Glutamatergic neuron (in vitro differentiated cells): ENCODE measurements at regions not wholly inside any gene's neighbourhood (a gene's known extent, or its start where the extent isn't known, plus 50 kb on each side); places are given as distances from the start of the nearest gene placed in this dataset.

ENCODE experiments used
- DNase-seq: peaks from one replicate; pipeline ENCODE4 v3.0.0; 2022
- H3K27ac Mint-ChIP-seq: one replicate; pipeline ENCODE4 v1.8.0; 2020; ENCODE audit warnings: mild to moderate bottlenecking, mixed read lengths, inconsistent platforms; ENCODE audit not compliant: unreplicated experiment
- H3K27me3 Mint-ChIP-seq: one replicate; pipeline ENCODE4 v1.8.0; 2020; ENCODE audit warnings: mild to moderate bottlenecking, moderate library complexity, mixed read lengths, inconsistent platforms; ENCODE audit not compliant: unreplicated experiment
- H3K36me3 Mint-ChIP-seq: one replicate; pipeline ENCODE4 v1.8.0; 2020; ENCODE audit warnings: mild to moderate bottlenecking, mixed read lengths, inconsistent platforms; ENCODE audit not compliant: unreplicated experiment
- H3K4me1 Mint-ChIP-seq: one replicate; pipeline ENCODE4 v1.8.0; 2020; ENCODE audit warnings: mild to moderate bottlenecking, low read depth, mixed read lengths, inconsistent platforms; ENCODE audit not compliant: unreplicated experiment
- H3K4me3 Mint-ChIP-seq: one replicate; pipeline ENCODE4 v1.8.0; 2020; ENCODE audit warnings: mild to moderate bottlenecking, mixed read lengths, inconsistent platforms; ENCODE audit not compliant: unreplicated experiment
- H3K9me3 Mint-ChIP-seq: one replicate; pipeline ENCODE4 v1.8.0; 2020; ENCODE audit warnings: mild to moderate bottlenecking, moderate library complexity, mixed read lengths, inconsistent platforms; ENCODE audit not compliant: unreplicated experiment
- CTCF ChIP-seq: fragments of 200-600 bp; sonication (generic); IDR thresholded peaks from one replicate; pipeline ENCODE4 v1.5.0; 2021; ENCODE audit not compliant: partially characterized antibody, unreplicated experiment

DNA sequence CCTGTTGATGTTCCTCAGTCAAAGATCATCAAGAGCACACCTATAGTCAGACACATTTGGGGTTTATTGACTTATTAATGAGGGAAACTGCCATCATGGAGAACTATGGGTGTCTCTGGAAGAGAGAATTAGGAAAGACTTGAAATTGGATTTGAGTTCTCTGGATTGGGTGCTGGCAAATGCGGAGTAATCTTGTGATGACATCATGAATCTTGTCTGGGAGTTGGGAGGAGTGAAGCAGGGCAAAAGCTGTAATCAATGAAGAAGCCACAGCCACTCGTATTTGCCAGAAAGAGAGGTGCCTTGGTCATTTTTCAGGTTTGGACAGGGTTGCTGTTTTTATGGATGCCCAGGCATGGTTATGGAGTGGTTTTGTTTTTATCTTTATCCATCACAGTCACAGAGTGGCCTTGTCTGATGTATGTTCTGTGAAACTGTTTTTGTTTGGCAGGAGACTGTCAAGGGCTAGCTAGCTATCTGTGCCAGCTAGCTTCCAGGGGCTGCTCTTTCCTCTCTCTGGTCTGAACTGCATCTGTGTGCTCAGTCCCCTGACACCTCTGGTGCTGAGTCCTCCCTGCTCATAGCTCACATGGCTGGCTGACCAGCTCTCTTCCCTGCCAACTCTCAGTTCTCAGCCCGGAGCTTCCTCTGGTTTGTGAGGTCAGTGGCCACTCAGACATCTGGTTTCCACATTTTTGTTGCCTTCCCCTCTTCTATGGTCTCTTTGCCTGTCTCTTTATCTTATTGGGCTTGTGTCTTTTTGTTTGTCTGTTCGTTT lies 193.4 kb upstream of the RMP24 start:
- peaks cover 4% of the 10 kb centered on the region for H3K4me1 Mint-ChIP-seq
- H3K36me3 Mint-ChIP-seq: no peaks in the 10 kb centered on the region
- peaks cover 2% of the 10 kb centered on the region for H3K27me3 Mint-ChIP-seq
- H3K4me3 Mint-ChIP-seq: no peak overlapping the region
- peaks cover 9% of the 10 kb centered on the region for H3K9me3 Mint-ChIP-seq
- no peak for DNase-seq
- H3K27ac Mint-ChIP-seq: no peak overlapping the region
- TF ChIP-seq CTCF: no peak

DNA sequence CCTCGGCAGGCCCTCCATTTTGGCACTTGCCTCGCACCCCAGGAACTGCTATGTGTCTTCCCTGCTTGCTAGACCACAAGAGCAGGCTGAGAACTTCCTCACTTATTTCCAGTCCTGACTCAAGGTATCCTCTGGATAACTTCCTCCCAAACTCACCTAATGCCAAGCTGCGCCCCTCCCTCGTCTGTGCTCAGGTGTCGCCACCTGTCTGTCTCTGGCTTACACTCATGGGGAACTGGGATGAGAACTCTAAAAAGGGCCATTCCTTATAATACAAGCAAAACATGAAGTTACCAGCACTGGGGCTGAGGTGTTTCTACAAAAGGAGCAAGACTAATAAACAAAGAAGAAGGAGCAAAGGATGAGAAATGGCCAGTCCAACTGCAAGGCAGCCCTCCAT lies 191.5 kb upstream of the RMP24 start:
- H3K27ac Mint-ChIP-seq: no peak overlapping the region
- peaks cover 4% of the 10 kb centered on the region for H3K4me1 Mint-ChIP-seq
- no peaks in the 10 kb centered on the region for H3K36me3 Mint-ChIP-seq
- DNase-seq: no peak
- TF ChIP-seq CTCF: no peak
- no peak overlapping the region for H3K4me3 Mint-ChIP-seq
- H3K27me3 Mint-ChIP-seq: no peaks in the 10 kb centered on the region
- H3K9me3 Mint-ChIP-seq: no peaks in the 10 kb centered on the region

DNA sequence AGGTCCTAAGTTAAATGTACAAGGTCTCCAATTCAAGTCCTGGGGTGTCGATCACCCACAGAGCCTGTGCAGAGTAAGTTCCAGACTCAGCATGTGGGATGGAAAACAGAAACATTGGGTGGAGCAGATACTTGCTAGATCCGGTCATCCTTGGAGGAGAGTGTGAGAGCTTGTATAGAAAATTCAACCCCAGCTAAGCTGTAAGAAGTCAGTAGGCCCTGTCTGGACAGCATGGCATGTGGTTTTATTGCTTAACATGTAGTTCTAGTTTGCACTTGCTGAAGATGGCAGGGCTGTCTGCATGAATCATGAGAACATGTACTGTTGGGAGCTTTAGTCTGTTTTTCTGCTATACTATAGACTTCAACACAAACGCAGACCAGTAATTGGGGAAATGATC lies 189.6 kb upstream of the RMP24 start:
- Mint-ChIP-seq H3K4me3 (no peak overlapping the region), H3K27ac (no peak overlapping the region), H3K27me3 (no peaks in the 10 kb centered on the region), H3K36me3 (no peaks in the 10 kb centered on the region), H3K9me3 (no peaks in the 10 kb centered on the region), H3K4me1 (peaks cover 7% of the 10 kb centered on the region)
- DNase-seq: no peak
- no peak for TF ChIP-seq CTCF

- Mint-ChIP-seq H3K27me3 (no peaks in the 10 kb centered on the region), H3K4me1 (peaks cover 3% of the 10 kb centered on the region), H3K27ac (no peak overlapping the region), H3K36me3 (peaks cover 4% of the 10 kb centered on the region), H3K4me3 (no peak overlapping the region), H3K9me3 (no peaks in the 10 kb centered on the region)
- no peak for TF ChIP-seq CTCF
- DNase-seq: no peak
These were observed 186.0 kb upstream of the RMP24 start for GRCh38 chr18:35786365-35787042.

GRCh38 chr18:35789543-35789942 lies 182.9 kb upstream of the RMP24 start:
- no peaks in the 10 kb centered on the region for H3K27me3 Mint-ChIP-seq

More at GRCh38 chr18:35789543-35789942, 182.9 kb upstream of the RMP24 start:
- DNase-seq: no peak
- H3K4me3 Mint-ChIP-seq: no peak overlapping the region
- TF ChIP-seq CTCF: no peak
- peaks cover 3% of the 10 kb centered on the region for H3K4me1 Mint-ChIP-seq
- H3K27ac Mint-ChIP-seq: no peak overlapping the region
- peaks cover 9% of the 10 kb centered on the region for H3K36me3 Mint-ChIP-seq
- H3K9me3 Mint-ChIP-seq: peaks cover 2% of the 10 kb centered on the region
